Coronary artery (tissue), 2 donors: ENCODE measurements at regions not wholly inside any gene's neighbourhood (a gene's known extent, or its start where the extent isn't known, plus 50 kb on each side); places are given as distances from the start of the nearest gene placed in this dataset.
"Not testable (repeated sequence)": the region's sequence is repeated elsewhere in the genome, so short reads cannot be mapped to it uniquely, and the experiment has no call there.

ENCODE experiments used
- DNase-seq: peaks from one replicate; pipeline ENCODE4 v3.0.0-alpha.2; 2017; ENCODE audit warnings: low spot score
- H3K27ac ChIP-seq, 2 donors: fragments of 200-600 bp; sonication (generic); one replicate each; pipeline ENCODE4 v1.5.1; 2016 to 2019
- H3K4me3 ChIP-seq: fragments of 200-600 bp; sonication (generic); 2 replicates; pipeline ENCODE4 v1.5.1; 2016; ENCODE audit warnings: mild to moderate bottlenecking, moderate library complexity
- TF ChIP-seq, protein P1 (sequence below): fragments of 200-600 bp; sonication (generic); IDR thresholded peaks from one replicate; pipeline ENCODE4 v1.5.1; 2019; ENCODE audit warnings: antibody characterized with exemption

GRCh38 chr2:89831641-89832498, 1140.4 kb downstream of the RPIA start:
- TF ChIP-seq, protein P1, sequence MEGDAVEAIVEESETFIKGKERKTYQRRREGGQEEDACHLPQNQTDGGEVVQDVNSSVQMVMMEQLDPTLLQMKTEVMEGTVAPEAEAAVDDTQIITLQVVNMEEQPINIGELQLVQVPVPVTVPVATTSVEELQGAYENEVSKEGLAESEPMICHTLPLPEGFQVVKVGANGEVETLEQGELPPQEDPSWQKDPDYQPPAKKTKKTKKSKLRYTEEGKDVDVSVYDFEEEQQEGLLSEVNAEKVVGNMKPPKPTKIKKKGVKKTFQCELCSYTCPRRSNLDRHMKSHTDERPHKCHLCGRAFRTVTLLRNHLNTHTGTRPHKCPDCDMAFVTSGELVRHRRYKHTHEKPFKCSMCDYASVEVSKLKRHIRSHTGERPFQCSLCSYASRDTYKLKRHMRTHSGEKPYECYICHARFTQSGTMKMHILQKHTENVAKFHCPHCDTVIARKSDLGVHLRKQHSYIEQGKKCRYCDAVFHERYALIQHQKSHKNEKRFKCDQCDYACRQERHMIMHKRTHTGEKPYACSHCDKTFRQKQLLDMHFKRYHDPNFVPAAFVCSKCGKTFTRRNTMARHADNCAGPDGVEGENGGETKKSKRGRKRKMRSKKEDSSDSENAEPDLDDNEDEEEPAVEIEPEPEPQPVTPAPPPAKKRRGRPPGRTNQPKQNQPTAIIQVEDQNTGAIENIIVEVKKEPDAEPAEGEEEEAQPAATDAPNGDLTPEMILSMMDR, result no peak
- DNase-seq, result no peak
- Histone ChIP-seq H3K4me3 (no peak overlapping the region), H3K27ac (no peak overlapping the region)

- TF ChIP-seq, protein P1, result no peak
- no peak for DNase-seq
- H3K27ac ChIP-seq, result no peak overlapping the region
- H3K4me3 ChIP-seq, result no peak overlapping the region
Observed at GRCh38 chr2:89833116-89833779, 1141.8 kb downstream of the RPIA start.

DNA sequence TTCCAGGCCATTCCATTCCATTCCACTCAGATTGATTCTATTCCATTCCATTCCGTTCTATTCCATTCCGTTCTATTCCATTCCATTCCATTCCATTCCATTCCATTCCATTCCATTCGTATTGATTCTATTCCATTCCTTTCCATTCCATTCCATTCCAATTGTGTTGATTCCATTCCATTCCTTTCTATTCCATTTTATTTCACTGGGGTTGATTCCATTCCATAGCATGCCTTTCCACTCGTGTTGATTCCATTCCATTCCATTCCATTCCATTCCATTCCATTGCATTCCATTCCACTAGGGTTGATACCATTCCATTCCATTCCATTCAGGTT, 1142.3 kb downstream of the RPIA start:
- Histone ChIP-seq H3K4me3 (no peak overlapping the region), H3K27ac (no peak overlapping the region)
- DNase-seq, result no peak
- TF ChIP-seq, protein P1, result no peak

GRCh38 chr2:89834306-89834705, 1142.8 kb downstream of the RPIA start:
- no peak overlapping the region for H3K27ac ChIP-seq
- no peak for DNase-seq
- H3K4me3 ChIP-seq, result no peak overlapping the region
- TF ChIP-seq, protein P1, result no peak

- DNase-seq, H3K4me3 ChIP-seq, H3K27ac ChIP-seq: not testable (repeated sequence)
Observed at GRCh38 chr2:89836326-89836725, 1144.9 kb downstream of the RPIA start.

DNA sequence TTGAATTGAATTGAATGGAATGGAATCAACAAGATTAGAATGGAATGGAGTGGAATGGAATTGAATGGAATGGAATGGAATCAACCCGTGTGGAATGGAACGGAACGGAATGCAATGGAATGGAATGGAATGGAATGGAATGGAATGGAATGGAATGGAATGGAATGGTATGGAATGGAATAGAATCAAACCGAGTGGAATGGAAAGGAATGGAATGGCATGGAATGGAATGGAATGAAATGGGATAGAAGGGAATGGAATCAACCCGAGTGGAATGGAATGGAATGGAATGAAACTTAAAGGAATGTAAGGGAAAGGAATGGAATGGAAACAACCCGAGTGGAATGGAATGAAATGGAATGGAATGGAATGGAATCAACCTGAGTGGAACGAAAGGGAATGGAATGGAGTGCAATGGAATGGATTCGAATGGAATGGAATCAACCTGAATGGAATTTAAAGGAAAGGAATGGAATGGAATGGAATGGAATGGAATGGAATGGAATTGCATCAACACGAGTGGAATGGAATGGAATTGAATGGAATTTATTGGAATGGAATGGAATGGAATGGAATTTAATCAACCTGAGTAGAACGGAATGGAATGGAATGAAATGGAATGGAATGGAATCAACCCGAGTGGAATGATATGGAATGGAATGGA, 1146.6 kb downstream of the RPIA start:
- Histone ChIP-seq H3K27ac (no peak overlapping the region), H3K4me3 (no peak overlapping the region)
- DNase-seq, result no peak
- TF ChIP-seq, protein P1, result no peak

DNA sequence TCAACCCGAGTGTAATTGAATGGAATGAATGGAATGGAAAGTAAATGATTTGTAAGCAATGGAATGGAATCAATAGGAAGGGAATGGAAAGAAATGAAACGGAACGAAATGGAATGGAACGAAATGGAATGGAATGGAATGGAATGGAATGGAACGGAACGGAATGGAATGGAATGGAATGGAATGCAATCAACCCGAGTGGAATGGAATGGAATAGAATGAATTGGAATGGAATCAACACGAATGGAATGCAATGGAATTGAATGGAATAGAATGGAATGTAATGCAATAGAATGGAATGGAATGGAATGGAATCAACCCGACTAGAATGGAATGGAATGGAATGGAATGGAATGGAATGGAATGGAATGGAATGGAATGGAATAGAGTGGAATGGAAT, 1148.7 kb downstream of the RPIA start:
- not testable (repeated sequence) for DNase-seq, H3K4me3 ChIP-seq

GRCh38 chr2:89840781-89841475, 1149.5 kb downstream of the RPIA start:
- DNase-seq, result not testable (repeated sequence)

More for the DNA sequence above, 1148.7 kb downstream of the RPIA start:
- H3K27ac ChIP-seq, result not testable (repeated sequence)

More at GRCh38 chr2:89840781-89841475, 1149.5 kb downstream of the RPIA start:
- not testable (repeated sequence) for H3K4me3 ChIP-seq, H3K27ac ChIP-seq
